Germinal center (tissue), 1 donor: ENCODE measurements at regions not wholly inside any gene's neighbourhood (a gene's known extent, or its start where the extent isn't known, plus 50 kb on each side); places are given as distances from the start of the nearest gene placed in this dataset.
"Not testable (repeated sequence)": the region's sequence is repeated elsewhere in the genome, so short reads cannot be mapped to it uniquely, and the experiment has no call there.

Experiments used
- DNase-seq: peaks from one replicate; pipeline ENCODE4 v3.0.0; 2012; ENCODE audit warnings: mixed read lengths, low spot score

DNA sequence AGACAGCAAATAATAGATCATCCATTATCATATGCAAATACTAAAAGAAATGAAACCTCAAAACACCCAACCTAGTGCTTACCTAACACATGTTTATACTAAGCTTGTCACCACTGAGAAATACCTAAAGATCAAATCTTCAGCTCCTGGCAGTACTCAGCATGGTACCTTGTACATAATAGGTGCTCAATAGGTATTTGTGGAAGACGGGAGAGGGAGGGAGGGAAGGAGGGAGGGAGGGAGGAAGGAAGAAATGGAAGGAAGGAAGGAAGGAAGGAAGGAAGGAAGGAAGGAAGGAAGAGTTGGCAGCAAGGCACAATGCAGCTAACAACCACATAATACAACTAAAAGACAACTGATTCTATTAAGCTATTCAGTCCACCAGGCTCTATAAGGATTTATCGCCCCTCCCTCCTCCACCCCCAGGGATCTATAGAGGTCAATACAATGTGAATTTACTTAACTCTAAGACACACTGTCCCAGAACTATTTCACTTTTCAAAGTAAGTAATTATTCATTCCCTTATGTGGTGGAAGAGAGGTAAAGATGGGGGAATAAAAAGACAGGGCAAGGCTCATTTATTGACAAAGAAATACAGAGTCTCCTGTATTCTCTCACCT is 328.9 kb downstream of the PAPSS1 start:
- DNase-seq, result no peak

DNA sequence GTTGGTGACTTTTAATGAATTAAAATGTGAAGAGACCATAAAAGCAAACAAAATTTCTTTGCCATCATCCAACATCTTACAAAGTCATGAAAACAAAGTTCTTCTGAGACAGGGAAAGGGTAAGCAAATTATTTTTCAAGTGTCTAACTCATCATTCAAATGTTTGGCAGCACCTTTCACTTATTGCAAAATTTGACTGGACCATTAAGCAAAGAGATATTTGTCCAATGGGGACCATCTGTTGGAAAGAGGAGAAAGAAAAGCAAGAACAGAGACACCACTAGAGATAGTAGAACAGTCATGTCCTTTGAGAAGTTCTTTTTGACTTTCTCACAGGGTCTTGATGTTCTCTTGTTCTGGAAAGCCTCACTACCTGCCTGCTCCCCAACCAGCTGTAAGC is 330.1 kb downstream of the PAPSS1 start:
- DNase-seq, result no peak

DNA sequence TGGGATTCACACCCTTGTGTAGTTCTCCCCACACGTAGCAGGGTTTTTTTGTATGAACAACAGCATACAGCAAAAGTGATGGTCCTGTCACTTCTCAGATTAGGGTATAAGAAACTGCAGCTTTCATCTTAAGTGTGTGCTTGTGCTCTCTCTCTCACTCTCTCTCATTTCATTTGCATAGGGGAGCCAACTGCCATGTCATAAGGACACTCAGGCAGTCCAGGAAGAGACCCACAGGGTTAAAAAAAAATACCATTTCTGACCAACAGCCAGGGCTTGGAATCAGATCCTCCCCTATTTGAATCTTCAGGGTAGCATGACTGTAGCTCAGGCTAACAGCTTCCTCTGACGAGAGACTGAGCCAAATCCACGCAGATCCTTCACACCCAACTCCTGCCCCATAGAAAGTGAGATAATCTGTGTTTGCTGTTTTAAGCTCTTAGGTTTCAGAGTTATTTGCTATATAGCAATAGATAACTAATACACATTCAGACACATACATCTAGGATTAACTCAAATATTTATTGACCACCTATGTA is 331.2 kb downstream of the PAPSS1 start:
- DNase-seq, result no peak

DNA sequence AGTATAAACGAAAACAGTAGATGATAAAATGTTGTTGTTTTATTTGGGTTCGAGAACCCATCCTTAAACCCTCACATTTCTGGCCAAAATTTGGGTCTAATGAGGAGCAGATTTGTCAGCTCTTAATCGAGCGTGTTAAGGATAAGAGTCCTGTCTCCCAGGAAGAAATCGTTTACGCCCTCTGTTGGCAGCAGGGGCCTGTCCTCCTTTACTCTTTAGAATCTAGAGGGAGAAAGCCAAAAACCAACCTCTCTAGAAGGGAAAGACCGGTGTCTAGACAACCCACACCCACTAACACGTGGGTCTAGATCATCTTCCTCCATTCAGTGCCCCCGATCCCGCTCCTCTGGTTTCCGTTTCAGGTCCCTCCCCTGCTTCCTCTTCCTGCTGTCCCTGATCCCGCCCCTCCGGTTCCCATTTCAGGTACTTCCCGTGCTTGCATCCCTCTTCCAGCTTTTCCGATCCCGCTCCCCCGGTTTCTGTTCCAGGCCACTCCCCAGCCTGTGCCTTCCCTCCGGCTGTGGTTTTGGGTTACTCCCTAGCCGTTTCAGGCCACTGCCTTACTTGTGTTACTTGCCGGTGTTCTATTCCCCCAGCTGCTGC is 339.1 kb downstream of the PAPSS1 start:
- DNase-seq, result no peak

- DNase-seq, result no peak
Measured at GRCh38 chr4:107380190-107380589, 339.8 kb downstream of the PAPSS1 start.

GRCh38 chr4:107379054-107379869 is 340.8 kb downstream of the PAPSS1 start:
- DNase-seq, result no peak

GRCh38 chr4:107376293-107376692 is 340.2 kb upstream of the DKK2 start:
- no peak for DNase-seq

DNA sequence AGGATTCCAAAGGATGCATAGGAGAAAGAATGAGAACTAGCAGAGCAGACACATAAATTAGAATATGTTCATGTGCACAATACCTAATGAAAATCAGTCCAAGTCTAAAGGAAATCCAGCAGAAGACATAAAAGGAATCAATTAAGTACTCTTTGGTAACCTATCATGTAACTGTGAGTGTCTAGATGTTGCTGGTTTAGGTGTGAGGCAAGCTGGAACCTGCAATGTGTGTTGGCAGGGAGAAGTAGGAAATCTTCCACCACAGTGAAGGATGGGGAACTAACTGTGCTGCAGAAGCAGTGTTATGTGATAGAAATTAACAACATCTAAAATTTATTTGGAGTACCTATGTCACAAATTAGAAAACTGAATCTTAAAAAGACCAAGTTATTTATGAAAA is 330.8 kb upstream of the DKK2 start:
- DNase-seq, result no peak

- DNase-seq, result no peak
Measured at GRCh38 chr4:107366016-107366735, 330.1 kb upstream of the DKK2 start.

- DNase-seq, result no peak
Measured at GRCh38 chr4:107363125-107363524, 327.0 kb upstream of the DKK2 start.

- DNase-seq, result no peak
Measured at GRCh38 chr4:107359208-107359607, 323.1 kb upstream of the DKK2 start.

DNA sequence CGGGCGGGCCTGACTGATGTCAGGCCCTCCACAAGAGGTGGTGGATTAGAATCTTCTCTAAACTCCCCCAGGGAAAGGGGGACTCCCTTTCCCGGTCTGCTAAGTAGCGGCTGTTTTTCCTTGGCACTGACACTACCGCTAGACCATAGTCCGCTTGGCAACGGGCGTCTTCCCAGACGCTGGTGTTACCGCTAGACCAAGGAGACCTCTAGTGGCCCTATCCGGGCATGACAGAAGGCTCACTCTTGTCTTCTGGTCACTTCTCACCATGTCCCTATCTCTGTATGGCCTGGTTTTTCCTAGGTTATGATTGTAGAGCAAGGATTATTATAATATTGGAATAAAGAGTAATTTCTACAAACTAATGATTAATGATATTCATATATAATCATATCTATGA is 318.2 kb upstream of the DKK2 start:
- not testable (repeated sequence) for DNase-seq

- no peak for DNase-seq
Measured at GRCh38 chr4:107351196-107351595, 315.1 kb upstream of the DKK2 start.

GRCh38 chr4:107349732-107350131 is 313.6 kb upstream of the DKK2 start:
- DNase-seq, result no peak

- no peak for DNase-seq
Measured at GRCh38 chr4:107349266-107349665, 313.2 kb upstream of the DKK2 start.

GRCh38 chr4:107348188-107349050 is 312.3 kb upstream of the DKK2 start:
- DNase-seq, result no peak

GRCh38 chr4:107333518-107333917 is 297.4 kb upstream of the DKK2 start:
- no peak for DNase-seq

GRCh38 chr4:107332656-107333055 is 296.5 kb upstream of the DKK2 start:
- not testable (repeated sequence) for DNase-seq

- no peak for DNase-seq
Measured at GRCh38 chr4:107330916-107331315, 294.8 kb upstream of the DKK2 start.

DNA sequence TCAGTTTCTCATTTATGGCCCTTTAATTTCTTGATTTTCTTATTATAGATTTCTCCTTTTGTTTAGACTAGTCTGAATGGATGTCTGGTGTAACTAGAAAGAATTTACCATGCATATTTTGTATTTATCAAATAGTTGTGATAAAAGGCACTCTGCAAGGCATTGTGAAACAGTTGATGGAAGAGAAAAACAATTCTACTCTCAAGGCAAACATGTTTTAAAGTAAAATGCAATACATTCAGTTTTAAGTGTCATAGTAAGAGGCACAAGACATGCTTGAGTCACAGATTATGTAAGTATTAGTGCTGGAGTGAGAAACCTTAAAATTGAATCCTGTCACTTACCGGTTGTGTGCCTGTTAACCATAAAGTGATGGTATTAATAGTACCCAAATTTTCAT is 283.3 kb upstream of the DKK2 start:
- no peak for DNase-seq

GRCh38 chr4:107318078-107318477 is 282.0 kb upstream of the DKK2 start:
- DNase-seq, result no peak
